C4-2B (cell line): ENCODE measurements at regions not wholly inside any gene's neighbourhood (a gene's known extent, or its start where the extent isn't known, plus 50 kb on each side); places are given as distances from the start of the nearest gene placed in this dataset.

Experiments
- ZFX ChIP-seq: fragments of 450-650 bp; IDR thresholded peaks from 2 replicates; pipeline ENCODE4 v1.6.1; 2017
- TF ChIP-seq, protein P1 (sequence below): fragments of 450-650 bp; conservative IDR thresholded peaks from 2 replicates; pipeline ENCODE4 v1.5.1; 2017; ENCODE audit warnings: mild to moderate bottlenecking

DNA sequence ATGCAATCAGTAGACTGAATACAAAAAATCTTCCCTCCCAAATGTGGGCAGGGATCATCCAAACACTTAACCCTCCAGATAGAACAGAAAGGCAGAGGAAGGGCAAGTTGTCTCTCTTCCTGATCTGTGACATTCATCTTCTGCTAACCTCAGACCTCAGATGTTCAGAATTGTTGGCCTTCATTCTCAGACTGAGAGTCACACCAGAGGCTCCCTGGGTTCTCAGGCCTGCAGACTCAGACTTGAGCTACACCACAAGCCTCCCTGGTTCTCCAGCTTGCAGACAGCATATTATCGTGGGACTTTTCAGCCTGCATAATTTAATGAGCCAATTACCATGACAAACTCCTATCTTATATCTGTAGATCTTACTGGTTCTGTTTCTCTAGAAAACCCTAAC lies 1471.6 kb upstream of the ADGRL3 start:
- TF ChIP-seq, protein P1, sequence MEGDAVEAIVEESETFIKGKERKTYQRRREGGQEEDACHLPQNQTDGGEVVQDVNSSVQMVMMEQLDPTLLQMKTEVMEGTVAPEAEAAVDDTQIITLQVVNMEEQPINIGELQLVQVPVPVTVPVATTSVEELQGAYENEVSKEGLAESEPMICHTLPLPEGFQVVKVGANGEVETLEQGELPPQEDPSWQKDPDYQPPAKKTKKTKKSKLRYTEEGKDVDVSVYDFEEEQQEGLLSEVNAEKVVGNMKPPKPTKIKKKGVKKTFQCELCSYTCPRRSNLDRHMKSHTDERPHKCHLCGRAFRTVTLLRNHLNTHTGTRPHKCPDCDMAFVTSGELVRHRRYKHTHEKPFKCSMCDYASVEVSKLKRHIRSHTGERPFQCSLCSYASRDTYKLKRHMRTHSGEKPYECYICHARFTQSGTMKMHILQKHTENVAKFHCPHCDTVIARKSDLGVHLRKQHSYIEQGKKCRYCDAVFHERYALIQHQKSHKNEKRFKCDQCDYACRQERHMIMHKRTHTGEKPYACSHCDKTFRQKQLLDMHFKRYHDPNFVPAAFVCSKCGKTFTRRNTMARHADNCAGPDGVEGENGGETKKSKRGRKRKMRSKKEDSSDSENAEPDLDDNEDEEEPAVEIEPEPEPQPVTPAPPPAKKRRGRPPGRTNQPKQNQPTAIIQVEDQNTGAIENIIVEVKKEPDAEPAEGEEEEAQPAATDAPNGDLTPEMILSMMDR: no peak
- no peak for TF ChIP-seq ZFX
